H4 (cell line): ENCODE measurements at regions not wholly inside any gene's neighbourhood (a gene's known extent, or its start where the extent isn't known, plus 50 kb on each side); places are given as distances from the start of the nearest gene placed in this dataset.
A peak's percentile ranks its signal among the peaks of the same experiment; 100 is the strongest.
"Not testable (repeated sequence)": the region's sequence is repeated elsewhere in the genome, so short reads cannot be mapped to it uniquely, and the experiment has no call there.

Experiments used
- DNase-seq: peaks from one replicate; pipeline ENCODE4 v3.0.0-alpha.2; 2015; ENCODE audit warnings: low spot score

DNA sequence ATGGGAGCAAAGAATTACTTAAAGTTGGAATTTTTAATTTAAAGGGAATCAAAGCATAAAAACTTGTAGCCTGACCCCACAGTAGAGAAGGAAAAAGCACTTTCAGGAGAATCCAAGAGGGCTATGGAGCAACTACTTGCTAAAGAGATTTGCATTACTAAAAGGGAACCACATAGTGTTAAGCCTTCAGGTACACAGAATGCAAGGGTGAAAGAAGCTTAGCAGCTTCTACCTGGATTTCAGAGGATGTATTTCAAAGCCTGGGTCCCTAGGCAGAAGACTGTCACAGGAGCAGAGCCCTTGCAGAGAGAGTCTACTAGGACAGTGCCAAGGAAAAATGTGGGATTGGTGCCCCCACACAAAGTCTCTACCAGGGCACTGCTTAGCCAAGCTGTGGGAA is 575.0 kb downstream of the GBE1 start:
- no peak for DNase-seq

DNA sequence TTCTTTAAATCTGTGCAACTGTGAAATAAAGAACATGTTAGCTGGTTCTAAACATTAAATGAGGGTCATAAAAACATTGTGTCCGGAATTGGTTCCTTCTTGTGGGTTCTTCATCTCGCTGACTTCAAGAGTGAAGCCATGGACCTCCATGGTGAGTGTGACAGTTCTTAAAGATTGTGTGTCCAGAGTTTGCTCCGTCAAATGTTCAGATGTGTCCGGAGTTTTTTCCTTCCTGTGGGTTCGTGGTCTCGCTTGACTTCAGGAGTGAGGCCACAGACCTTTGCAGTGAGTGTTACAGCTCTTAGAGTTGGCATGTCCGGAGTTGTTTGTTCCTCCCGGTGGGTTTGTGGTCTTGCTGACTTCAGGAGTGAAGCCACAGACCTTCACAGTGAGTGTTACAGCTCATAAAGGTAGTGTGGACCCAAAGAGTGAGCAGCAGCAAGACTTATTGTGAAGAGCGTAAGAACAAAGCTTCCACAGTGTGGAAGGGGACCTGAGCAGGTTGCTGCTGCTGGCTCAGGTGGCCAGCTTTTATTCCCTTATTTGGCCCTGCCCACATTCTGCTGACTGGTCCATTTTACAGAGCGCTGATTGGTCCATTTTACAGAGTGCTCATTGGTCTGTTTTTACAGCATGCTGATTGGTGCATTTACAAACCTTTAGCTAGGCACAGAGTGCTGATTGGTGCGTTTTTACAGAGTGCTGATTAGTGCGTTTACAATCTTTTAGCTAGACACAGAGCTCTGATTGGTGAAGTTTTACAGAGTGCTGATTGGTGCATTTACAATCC is 579.2 kb downstream of the GBE1 start:
- DNase-seq = not testable (repeated sequence)

GRCh38 chr3:81173514-81173913 is 587.9 kb downstream of the GBE1 start:
- no peak for DNase-seq

- DNase-seq = no peak
Observed at GRCh38 chr3:81170298-81170697, 591.1 kb downstream of the GBE1 start.

DNA sequence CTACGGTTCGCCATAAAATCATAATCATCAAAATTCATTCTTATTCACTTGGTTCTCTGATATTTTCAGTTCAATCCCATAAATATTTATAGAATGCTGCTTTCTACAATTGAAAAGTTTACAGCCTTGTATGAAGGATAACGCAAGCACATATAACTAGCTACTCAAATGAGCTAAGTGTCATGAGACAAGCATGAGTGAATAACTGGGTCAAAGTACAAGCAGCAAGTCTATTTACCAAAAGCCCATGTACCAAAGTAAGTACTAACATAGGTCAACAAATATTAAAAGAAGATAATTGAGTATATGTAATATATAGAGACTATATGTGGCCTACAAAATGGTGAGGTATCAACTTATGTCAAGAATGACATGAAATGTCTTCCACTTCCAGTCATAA is 596.6 kb downstream of the GBE1 start:
- DNase-seq = no peak

GRCh38 chr3:81161851-81162250 is 599.6 kb downstream of the GBE1 start:
- no peak for DNase-seq

GRCh38 chr3:81161100-81161499 is 600.3 kb downstream of the GBE1 start:
- DNase-seq = no peak

DNA sequence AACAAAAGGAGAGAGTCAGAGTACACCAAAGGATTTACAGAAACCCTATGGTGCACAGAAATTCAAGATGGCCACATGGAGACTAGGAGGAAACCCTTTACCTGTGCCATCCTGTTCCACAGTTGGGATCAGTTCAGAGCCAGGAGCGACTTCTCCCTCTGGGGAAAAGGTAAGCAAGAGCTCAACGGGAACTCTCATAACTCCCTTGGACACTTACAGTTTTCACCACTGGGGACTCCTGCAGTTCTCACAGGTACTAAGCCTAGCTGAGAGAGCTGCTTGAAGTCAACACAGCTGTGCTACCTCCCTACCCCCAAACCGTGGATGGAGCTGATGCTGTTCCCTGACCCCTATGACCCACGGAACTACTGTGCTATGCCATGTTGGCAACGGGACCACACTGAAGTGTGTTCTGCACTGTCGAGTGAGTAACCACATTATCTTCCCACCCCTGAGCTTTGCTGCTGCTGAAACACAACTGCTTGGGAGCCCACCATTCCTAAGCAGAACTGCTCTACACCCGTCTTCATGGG is 606.8 kb downstream of the GBE1 start:
- no peak for DNase-seq

- no peak for DNase-seq
Observed at GRCh38 chr3:81152156-81152555, 609.3 kb downstream of the GBE1 start.

DNA sequence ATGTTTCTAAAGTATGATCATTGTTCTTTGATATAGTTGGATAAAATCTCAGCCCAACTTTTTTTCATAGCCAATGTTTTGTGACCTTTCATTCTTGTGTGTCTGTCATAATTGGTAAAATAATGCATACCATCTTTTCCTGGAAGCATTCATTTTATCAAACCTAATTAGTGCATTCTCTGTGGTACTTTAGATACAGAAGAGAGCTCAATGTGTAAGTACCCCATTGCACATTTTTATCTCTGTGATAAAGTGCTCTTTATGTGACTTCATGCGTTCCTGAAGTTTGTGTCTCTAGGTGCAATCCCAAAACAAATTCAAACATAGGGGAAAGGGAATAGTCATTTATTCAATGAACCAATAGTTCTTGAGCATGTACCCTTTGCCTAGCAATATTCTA is 628.5 kb downstream of the GBE1 start:
- DNase-seq = no peak

GRCh38 chr3:81105789-81106488 is 655.5 kb downstream of the GBE1 start:
- DNase-seq = peak; percentile 6

DNA sequence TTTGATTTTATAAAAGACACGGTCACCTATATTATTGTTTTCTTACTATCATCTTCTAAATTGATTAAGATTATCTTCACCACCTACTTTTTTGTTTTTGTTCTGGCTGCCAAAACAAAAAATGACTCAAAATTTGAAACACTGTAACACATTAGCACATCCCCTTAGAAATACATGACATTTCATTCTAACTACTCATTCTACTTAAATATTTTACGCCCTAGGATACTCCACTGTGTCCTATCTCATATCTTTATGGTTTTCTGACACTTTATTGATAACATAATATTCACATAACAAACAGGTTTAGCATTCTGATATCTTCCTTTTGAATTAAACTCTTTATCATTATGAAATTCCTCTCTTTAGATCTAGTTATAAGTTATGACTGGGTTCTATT is 656.2 kb downstream of the GBE1 start:
- DNase-seq = no peak

DNA sequence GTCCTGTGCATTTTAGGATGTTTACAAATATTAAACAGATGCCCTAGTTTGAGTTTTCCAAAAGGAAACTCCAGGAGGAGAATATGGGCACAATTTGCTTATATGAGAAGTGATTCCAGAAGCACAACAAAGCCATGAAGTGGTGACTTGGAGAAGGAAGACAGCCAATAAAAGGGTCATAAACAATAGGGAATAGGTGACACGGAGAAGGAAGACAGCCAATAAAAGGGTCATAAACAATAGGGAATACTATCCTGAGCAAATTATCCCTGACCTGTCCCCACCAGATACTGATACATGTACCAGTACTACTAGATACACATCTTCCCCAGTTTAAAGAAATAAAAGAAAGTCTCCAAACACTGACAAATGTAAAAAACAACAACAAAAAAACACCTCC is 663.6 kb downstream of the GBE1 start:
- no peak for DNase-seq

DNA sequence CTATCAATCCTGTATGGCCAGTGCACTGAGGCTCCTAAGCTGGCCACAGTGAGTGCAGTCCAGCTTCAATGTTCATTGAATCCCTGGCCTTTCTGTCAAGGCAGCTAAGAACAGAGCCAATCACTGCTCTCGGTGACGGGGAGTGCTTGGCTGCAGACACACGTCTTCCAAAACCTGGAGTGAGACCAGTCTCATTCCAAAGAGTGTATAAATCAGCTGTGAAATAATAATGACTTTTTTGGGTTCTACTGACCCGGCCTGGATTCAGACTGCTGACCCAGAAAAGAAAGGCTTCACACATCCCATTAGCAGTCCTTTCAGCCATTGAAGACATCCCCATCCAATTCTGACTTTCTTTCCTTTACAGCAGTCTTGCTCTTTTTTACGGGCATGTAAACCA is 665.5 kb downstream of the GBE1 start:
- no peak for DNase-seq

- no peak for DNase-seq
Observed at GRCh38 chr3:81094986-81095385, 666.5 kb downstream of the GBE1 start.

GRCh38 chr3:81087607-81088006 is 673.8 kb downstream of the GBE1 start:
- no peak for DNase-seq

- no peak for DNase-seq
Observed at GRCh38 chr3:81086348-81086747, 675.1 kb downstream of the GBE1 start.

DNA sequence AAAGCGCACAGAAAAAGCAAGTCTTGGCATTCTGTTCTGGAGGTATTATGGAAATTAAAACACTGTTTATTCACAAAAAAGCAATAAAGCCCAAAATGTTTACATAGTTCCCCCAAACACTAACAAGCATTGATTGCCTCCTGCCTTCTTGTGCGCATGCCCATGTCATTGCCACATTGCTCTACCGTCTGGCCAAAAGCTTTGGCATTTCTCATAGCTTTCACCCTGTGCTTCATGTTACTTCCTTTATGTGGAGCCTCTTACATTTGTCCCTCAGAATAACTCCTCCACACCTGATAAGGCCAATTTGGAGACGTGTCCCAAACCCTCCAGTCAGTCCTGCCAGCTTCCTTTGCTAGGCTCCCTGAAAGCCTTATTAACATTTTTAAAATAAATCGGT is 680.8 kb downstream of the GBE1 start:
- peak; percentile 19 for DNase-seq

DNA sequence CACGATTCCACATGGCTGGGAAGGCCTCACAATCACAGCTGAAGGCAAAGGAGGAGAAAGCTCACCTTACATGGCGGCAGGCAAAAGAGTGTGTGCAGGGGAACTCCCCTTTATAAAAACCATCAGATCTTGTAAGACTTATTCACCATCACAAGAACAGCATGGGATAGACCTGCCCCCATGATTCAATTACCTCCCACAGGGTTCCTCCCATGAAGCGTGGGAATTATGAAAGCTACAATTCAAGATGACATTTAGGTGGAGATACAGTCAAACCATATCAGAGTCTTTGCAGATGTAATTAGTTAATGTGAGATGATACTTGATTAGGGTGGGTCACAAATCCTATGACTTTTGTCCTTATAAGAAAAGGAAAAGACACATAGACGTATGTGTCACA is 688.9 kb downstream of the GBE1 start:
- no peak for DNase-seq

DNA sequence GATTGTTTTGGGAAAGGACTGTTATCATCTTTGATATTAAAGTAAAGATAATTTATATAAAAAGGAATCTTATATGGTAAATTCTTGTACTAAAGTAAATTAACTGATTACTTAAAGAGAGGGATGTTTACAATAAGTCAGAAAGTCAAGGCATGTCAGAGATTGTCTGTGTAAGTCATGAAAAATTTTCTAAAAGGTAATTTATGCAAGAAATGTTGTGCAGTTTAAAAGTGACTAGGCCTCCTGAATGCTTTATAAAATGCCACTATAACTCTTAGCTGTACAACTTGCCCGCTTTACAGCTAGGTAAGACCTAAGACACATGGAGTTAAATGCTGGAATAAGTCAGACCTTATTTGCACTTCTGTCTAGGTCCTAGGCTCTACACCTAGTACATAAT is 692.9 kb downstream of the GBE1 start:
- no peak for DNase-seq

DNA sequence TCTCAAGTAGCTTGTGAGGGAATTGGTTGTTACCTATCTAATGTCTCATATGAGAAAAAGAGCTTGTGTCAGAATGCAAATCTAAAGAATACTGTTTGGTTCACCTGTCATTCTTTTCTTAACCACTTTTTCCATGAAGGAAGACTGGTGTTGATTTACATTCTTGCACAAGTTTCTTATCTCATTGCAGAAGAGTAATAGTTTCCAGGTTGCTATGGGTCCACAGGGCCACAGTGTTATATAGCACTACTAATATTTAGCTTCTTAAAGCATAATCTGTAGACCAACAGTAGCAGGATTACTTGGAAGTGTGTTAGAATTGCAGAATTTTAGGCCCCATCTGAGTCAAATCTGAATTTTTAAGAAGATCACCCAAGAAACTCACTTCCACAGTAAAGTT is 697.5 kb downstream of the GBE1 start:
- DNase-seq = no peak

DNA sequence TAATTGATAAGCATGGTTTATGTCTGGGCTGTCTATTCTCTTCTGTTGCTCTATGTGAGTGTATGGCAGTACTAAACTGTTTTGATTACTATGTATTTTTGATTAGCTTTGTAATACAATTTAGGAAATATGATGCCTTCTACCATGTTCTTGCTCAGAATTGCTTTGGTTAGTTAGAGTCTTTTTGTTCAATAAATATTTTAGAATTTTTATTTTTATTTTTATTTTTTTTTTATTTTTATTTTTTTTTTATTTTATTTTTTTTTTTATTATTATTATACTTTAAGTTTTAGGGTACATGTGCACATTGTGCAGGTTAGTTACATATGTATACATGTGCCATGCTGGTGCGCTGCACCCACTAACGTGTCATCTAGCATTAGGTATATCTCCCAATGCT is 710.3 kb downstream of the GBE1 start:
- DNase-seq = not testable (repeated sequence)

GRCh38 chr3:81048058-81048665 is 713.3 kb downstream of the GBE1 start:
- no peak for DNase-seq
